HFFc6 (cell line): ENCODE measurements at regions not wholly inside any gene's neighbourhood (a gene's known extent, or its start where the extent isn't known, plus 50 kb on each side); places are given as distances from the start of the nearest gene placed in this dataset.

Source experiments
- DNase-seq: peaks from one replicate; pipeline ENCODE4 v3.0.0-alpha.2; 2018
- H3K27ac Mint-ChIP-seq: 2 replicates; pipeline ENCODE4 v1.8.0; 2020; ENCODE audit warnings: mild to moderate bottlenecking, mixed read lengths
- H3K27me3 Mint-ChIP-seq: 2 replicates; pipeline ENCODE4 v1.8.0; 2021; ENCODE audit warnings: mild to moderate bottlenecking, moderate library complexity, mixed read lengths; ENCODE audit not compliant: insufficient read depth
- H3K36me3 Mint-ChIP-seq: 2 replicates; pipeline ENCODE4 v1.8.0; 2021; ENCODE audit warnings: low read depth, mixed read lengths
- H3K4me1 Mint-ChIP-seq: 2 replicates; pipeline ENCODE4 v1.8.0; 2020; ENCODE audit warnings: low read depth, mixed read lengths
- H3K4me3 Mint-ChIP-seq: 2 replicates; pipeline ENCODE4 v1.8.0; 2020; ENCODE audit warnings: mild to moderate bottlenecking, moderate library complexity, mixed read lengths
- H3K9me3 Mint-ChIP-seq: 2 replicates; pipeline ENCODE4 v1.8.0; 2020; ENCODE audit warnings: mild to moderate bottlenecking, mixed read lengths
- TF ChIP-seq, protein P1 (sequence below): fragments of 200-600 bp; sonication (generic); IDR thresholded peaks from 2 replicates; pipeline ENCODE4 v1.5.0; 2021; ENCODE audit warnings: antibody characterized with exemption, mild to moderate bottlenecking

DNA sequence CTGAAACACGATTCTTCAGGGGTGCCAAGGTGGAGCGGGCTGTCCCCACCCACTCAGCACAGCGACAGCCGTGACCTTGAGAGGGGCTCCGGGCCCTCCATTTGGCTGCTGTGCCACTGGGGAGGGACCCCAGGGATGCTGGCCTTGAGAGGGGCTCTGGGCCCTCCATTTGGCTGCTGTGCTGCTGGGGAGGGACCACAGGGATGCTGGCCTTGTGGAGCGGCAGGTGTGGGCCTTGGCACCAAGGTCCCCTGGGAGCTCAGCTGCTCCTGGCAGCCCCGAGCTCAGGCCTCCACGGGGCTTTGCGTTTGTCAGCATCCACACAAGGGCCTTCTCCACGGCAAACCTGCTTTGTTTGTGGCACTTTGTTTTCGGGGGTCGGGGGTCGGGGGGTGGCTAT is 137.6 kb upstream of the LPCAT1 start:
- TF ChIP-seq, protein P1, sequence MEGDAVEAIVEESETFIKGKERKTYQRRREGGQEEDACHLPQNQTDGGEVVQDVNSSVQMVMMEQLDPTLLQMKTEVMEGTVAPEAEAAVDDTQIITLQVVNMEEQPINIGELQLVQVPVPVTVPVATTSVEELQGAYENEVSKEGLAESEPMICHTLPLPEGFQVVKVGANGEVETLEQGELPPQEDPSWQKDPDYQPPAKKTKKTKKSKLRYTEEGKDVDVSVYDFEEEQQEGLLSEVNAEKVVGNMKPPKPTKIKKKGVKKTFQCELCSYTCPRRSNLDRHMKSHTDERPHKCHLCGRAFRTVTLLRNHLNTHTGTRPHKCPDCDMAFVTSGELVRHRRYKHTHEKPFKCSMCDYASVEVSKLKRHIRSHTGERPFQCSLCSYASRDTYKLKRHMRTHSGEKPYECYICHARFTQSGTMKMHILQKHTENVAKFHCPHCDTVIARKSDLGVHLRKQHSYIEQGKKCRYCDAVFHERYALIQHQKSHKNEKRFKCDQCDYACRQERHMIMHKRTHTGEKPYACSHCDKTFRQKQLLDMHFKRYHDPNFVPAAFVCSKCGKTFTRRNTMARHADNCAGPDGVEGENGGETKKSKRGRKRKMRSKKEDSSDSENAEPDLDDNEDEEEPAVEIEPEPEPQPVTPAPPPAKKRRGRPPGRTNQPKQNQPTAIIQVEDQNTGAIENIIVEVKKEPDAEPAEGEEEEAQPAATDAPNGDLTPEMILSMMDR: no peak
- no peaks in the 10 kb centered on the region; the same call in 1 of the 2 replicates for H3K9me3 Mint-ChIP-seq

DNA sequence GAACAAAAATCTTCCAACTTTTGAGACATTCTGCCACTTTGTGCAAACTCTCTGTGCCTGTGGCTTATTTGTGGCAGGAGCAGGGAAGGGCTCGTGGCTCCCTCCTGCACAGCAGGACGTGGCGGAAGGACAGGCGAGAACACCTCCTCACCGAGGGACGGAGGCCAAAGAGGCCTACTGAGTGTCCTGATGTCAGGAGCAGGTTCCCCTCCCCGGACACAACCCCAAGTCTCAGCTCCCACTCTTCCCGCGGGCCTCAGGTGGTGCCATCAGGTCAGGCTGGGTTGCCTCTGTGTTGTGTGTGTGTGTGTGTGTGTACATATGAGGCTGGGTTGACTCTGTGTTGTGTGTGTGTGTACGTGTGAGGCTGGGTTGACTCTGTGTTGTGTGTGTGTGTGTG is 136.8 kb upstream of the LPCAT1 start:
- peaks cover 46% of the 10 kb centered on the region for H3K27me3 Mint-ChIP-seq
- H3K27ac Mint-ChIP-seq: no peak overlapping the region
- no peaks in the 10 kb centered on the region for H3K4me1 Mint-ChIP-seq
- H3K36me3 Mint-ChIP-seq: no peaks in the 10 kb centered on the region; the same call in 1 of the 2 replicates
- H3K9me3 Mint-ChIP-seq: no peaks in the 10 kb centered on the region
- TF ChIP-seq, protein P1: no peak
- no peak for DNase-seq
- no peak overlapping the region for H3K4me3 Mint-ChIP-seq

More for the DNA sequence above, 137.6 kb upstream of the LPCAT1 start:
- Mint-ChIP-seq H3K4me3 (no peak overlapping the region), H3K27me3 (peaks cover 52% of the 10 kb centered on the region), H3K27ac (no peak overlapping the region), H3K36me3 (peaks cover 4% of the 10 kb centered on the region; the same call in 1 of the 2 replicates), H3K4me1 (no peaks in the 10 kb centered on the region)
- no peak for DNase-seq

DNA sequence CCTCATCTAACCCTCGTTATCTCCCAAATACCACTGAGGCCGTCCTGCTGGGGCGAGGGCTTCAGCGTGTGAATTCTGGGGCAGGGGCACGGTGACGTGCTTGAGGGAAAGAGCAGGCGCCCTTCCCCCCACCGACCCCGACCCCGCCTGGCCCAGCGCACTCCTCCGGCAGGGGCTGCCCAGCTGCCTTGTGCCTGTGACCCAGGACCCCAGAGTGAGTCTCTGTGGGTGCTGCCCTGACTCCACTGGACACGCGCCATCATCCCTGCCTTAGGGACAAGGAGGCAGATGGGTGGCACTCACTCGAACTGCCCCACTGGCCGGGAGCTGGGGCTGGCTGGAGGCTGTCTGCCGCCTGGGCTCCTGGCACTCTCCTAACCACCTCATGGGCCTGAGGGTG is 136.2 kb upstream of the LPCAT1 start:
- Mint-ChIP-seq H3K36me3 (no peaks in the 10 kb centered on the region), H3K27me3 (peaks cover 41% of the 10 kb centered on the region), H3K9me3 (no peaks in the 10 kb centered on the region), H3K4me3 (no peak overlapping the region), H3K27ac (no peak overlapping the region), H3K4me1 (no peaks in the 10 kb centered on the region)
- TF ChIP-seq, protein P1: no peak
- DNase-seq: no peak

DNA sequence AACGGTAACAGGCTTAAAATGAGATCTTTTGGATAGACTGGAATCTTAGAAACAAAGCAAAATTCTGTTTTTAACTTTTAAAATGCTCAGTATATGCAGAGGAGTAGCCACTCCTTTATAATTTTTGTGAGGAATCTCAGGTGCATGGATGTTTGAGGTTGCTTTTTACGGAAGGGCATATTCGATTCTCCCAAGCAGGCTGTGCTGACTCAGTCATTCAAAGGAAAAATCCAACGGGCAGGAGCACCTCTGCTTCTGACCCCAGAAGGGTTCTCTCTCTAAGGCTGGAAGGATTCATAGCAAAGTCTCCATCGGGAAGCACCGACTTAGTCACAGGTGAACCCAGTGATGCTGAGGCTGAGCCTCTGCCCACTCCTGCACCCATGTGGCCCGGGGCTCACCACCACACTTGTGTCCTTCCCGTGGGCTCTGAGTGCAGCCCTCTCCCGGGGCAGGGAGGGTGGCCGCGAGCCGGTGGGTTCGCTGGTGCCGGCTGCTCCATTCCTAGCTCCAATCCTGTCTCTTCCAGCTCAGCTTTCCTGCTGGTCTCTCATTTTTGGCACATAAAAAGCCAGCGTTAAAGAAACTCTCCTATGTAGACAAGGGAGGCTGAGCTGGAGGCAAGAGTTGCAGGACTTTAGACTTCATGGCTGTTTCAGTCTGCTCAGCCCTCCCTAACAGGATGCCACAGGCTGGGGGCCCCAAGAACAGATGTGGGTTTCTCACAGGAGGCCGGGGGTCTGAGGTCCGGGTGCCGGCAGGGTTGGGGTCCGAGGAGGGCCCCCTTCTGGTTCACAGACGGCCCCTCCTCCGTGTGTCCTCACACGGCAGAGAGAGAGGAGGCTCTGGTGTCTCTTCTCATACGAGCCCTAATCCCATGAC is 135.6 kb upstream of the LPCAT1 start:
- H3K27me3 Mint-ChIP-seq: peaks cover 38% of the 10 kb centered on the region

DNA sequence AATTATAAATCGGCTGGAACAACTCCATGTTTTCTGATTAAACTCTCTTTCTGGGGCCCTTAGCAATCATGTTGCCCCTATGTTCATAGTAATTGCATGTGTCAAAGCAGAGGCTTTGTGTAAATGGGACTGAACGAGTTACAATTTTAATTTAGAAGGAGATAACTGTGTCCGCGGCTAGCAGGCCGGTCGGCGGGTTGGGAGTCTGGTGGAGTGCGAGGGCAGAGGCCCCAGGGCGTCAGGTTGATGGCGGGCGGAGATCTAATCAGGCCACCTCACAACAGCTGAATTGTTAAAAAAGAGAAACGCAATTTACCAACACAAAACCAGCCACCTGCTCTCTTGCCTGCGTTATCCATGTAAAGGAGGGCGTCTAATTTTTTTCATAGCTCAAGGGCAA is 134.9 kb upstream of the LPCAT1 start:
- TF ChIP-seq, protein P1: no peak
- Mint-ChIP-seq H3K4me3 (no peak overlapping the region), H3K27ac (no peak overlapping the region), H3K9me3 (no peaks in the 10 kb centered on the region), H3K4me1 (no peaks in the 10 kb centered on the region), H3K36me3 (no peaks in the 10 kb centered on the region), H3K27me3 (peaks cover 38% of the 10 kb centered on the region)
- no peak for DNase-seq

More for the DNA sequence above, 135.6 kb upstream of the LPCAT1 start:
- Mint-ChIP-seq H3K27ac (no peak overlapping the region), H3K4me3 (no peak overlapping the region), H3K9me3 (no peaks in the 10 kb centered on the region), H3K4me1 (no peaks in the 10 kb centered on the region), H3K36me3 (no peaks in the 10 kb centered on the region)
- DNase-seq: no peak
- TF ChIP-seq, protein P1: no peak
